Suppressor macrophage treated with lipopolysaccharide for 1 hour (primary cell): ENCODE measurements at regions not wholly inside any gene's neighbourhood (a gene's known extent, or its start where the extent isn't known, plus 50 kb on each side); places are given as distances from the start of the nearest gene placed in this dataset.
"Not testable (repeated sequence)": the region's sequence is repeated elsewhere in the genome, so short reads cannot be mapped to it uniquely, and the experiment has no call there.

Source experiments
- DNase-seq, 3 donors: peaks; one replicate each; pipeline ENCODE4 v3.0.0-alpha.2; 2020 to 2022

- no peak for DNase-seq
Measured at GRCh38 chr14:49106741-49107667, 479.2 kb downstream of the RPS29 start.

DNA sequence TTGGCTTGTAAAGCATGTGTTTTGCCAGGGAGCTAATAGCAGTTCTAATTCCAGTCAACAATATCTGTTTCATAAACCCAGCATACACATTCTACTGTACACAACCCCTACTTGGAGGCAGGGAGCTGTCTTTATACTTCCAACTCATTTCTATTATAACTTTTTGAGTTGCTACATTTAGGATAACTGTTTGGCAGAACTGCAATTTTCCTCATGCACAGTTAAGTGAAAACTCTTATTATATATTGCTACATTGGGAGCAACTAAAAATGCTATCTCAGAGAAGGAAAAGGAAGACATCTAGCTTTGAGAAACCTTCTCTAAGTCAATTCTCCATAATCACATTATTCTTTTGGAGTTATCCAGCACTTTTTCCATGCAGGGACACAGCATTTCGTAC, 480.2 kb downstream of the RPS29 start:
- no peak for DNase-seq

GRCh38 chr14:49105512-49105911, 480.7 kb downstream of the RPS29 start:
- DNase-seq = no peak

DNA sequence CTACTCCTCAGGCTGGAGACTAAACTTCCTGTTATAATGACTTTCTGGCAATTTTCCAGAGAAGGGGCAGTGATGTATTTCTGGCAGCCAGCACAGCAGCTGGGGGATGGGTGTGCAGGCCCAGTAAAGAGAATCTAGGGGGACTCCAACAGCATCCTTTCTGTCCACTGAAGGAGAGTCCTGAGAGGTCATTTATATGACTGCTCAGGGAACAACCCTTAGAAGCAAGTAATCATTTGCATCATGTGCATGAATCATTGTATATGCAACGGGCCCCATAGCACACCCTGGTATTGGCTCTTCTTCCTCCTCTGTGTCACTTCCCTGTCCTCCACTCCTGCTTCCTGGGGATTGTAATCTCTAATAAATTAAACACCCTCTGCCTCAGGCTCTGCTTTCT, 493.8 kb downstream of the RPS29 start:
- no peak for DNase-seq

DNA sequence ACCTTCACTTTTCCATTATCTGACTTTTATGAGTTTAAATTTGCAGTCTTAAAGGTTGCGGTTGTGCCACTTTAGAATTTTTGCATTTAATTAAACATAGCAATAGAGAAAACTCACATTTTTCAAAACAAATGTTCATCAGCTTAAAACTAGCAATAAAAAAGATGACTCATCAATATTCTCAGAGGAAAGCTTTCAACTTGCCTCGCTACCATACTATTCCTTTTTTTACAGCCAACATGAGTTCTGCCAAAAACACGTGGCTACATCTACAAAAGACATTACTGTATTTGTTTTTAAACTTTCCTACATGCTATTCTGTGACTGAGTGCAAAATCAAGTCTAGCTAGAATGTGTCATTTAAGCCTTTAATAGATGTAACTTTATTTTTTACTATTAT, 497.1 kb downstream of the RPS29 start:
- DNase-seq = no peak

- DNase-seq = not testable (repeated sequence)
Measured at GRCh38 chr14:49073292-49073691, 512.9 kb downstream of the RPS29 start.

DNA sequence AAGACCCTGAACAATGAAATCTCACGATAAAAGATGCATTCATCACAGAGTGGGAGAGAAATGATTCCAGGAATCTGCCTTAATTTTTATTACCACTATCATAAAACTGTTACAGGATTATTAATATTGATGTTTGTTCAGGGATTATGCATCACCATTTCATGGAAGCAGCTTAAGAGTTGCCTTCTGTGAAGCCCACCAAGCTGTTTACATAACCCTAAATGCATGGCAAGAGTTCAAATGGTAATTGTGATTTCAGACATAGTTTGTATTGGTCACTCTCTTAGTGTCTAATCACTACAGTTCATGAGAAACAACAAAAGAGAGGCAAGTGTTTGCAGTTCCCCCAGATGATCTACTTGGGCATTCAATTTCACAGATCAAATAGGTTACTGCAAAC, 527.7 kb downstream of the RPS29 start:
- no peak for DNase-seq

- no peak for DNase-seq
Measured at GRCh38 chr14:49057838-49058510, 528.2 kb downstream of the RPS29 start.

- no peak for DNase-seq
Measured at GRCh38 chr14:49056021-49056420, 530.2 kb downstream of the RPS29 start.

- no peak for DNase-seq
Measured at GRCh38 chr14:49052521-49052920, 533.7 kb downstream of the RPS29 start.

DNA sequence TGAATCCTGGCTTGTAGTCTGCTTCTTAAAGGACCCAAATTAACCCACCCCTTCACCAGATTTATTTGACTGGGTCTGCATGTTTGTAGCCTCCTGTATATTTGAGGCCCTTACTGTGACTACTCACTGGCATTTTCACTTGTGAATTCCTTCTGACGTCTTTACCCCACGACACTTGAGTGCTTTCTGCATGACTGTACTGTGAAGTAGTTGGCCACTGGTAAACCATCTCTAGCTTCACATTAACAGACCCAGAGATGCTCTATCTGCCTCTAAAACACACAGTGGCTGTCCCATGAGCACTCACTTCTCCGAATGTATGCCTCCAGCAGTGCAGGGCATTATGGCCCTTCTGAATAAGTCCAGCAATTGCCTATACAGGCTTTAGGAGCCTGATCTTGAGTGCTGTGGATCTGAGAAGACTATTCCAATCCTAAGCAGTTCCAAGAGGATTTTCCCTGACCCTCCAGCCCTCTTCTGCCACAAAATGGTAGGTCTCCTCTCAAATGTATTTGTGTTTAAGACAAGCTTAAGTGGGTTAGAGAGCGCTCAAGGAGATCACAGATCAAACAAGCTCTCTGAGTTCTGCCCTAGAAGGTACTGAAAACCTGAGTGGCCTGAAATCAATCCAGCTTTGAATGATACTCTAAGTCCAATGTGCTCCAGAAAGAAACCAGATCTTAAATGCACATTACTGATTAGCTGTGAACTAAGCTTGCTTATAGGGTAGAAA, 534.7 kb downstream of the RPS29 start:
- DNase-seq = no peak

DNA sequence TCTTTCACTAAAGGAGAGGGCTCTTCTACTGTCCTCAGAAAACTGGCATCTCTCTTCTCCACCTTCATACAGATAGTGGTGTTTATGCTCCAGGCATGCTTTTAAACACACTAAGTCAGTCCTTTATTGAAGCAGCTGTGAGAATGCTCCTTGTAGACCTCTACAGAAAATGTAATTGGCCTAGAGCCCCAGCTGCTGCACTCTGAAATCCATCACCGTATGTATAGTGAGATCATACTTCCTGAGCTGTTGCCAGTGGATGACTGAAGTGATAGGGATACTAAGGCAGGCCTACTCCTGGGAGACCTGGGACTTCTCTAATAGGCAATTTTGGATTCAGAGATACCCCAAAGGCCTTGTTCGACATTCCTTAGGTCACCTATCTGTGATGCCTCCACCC, 535.4 kb downstream of the RPS29 start:
- DNase-seq = no peak

GRCh38 chr14:49049711-49050110, 536.5 kb downstream of the RPS29 start:
- no peak for DNase-seq

DNA sequence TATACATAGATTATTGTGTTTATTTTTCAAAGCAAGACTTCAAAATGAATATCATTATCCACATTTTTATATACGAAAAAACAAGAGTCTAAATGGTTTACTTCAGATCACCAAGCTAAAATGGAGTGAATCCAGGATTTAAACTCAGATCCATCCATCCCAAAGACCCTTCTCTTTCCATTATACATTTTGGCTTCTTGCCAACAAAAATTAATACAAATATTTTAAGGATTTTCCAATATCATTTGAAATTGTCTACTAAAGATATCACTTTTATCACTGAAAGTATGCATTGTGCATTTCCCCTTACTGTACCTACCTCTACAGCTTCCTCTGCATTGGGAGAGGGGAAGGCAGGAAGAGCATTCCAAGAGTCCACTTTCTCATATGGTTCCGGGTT, 541.2 kb downstream of the RPS29 start:
- no peak for DNase-seq

DNA sequence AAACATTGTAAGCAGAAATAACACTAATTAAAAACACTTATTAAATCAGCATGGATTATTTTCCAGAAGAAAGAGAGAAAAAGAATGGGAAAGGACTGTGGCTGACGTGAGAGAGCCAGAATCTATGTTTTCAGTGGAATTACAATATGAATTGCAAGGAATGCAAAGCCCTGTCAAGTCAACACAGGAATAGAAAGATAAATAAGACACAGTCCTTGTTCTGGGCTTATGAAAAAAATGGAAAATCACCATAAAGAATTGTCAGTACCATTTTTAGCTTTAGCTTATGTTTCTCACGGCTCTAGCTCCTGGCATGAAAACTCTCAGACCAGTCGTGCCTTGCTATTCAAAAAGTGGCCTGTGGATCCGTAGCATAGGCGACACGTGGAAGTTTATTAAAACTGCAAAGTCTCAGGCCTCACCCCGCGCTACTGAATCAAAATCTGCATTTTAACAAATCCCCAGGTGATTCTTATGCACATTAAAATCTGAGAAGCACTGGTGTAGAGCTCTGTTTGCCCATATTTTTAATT, 549.1 kb downstream of the RPS29 start:
- DNase-seq = no peak

- no peak for DNase-seq
Measured at GRCh38 chr14:49036266-49036665, 549.9 kb downstream of the RPS29 start.

- no peak for DNase-seq
Measured at GRCh38 chr14:49033131-49033530, 553.0 kb downstream of the RPS29 start.

DNA sequence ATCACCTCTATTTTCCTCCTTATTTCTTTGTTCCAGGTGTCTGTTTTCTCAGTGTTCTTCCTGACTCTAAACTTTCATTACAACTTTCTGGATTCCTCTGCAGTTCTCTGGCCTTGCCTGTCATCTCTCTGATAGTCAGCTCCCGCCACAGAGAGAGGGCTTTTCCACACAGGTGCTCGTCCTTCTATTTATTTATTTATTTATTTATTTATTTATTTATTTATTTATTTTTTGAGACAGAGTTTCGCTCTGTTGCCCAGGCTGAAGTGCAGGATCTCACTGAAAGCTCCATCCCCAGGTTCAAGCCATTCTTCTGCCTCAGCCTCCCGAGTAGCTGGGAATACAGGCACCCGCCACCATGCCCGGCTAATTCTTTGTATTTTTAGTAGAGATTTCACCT, 554.5 kb downstream of the RPS29 start:
- DNase-seq = not testable (repeated sequence)

DNA sequence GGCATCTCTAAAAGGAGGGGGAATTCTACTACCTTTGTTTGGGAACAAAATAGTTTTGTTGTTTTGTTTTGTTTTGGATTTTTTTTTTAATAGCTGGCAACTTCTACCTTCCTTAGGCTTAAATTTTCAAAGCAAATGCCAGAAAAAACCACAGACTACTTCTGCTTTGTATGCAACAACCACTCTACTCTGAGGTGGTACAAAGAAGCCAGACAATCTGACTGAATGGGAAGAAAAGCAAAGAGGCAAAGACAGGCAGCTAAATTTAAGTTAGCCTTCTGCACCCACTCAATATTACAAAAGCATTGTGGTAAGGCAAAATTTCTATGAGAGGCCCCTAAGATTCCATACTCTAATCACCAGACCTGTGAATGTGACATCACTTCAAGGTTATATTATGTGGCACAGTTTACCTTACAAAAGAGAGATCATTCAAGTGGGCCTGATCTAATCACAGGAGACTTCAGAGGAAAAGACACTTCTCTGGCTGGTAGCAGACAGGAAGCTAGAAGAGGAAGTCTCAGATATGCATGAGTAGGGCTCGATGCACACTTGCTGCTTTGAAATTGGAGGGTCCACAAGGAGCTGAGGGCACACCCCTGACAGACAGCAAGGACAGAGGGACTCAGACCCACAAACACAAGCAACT, 566.6 kb downstream of the RPS29 start:
- DNase-seq = no peak

DNA sequence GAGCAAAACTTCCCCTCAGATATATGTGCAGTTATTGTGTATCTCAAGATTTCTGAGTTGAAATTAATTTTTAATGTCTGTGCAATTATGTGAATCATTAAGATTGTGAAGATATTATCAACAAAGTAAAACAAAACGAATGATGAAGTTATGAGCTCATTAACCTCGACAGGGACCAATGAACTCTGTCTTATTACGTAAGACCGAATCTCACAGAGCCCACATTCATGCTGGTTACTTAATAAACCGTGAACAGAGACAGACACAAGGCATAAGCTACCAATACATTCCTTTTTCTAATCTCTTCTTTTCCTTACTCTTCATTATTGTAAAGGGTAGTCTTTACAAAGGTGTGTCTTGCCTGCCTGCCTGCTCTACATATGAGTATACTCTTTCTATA, 568.7 kb downstream of the RPS29 start:
- DNase-seq = no peak

- no peak for DNase-seq
Measured at GRCh38 chr14:49016381-49016780, 569.8 kb downstream of the RPS29 start.

GRCh38 chr14:49014476-49014875, 571.7 kb downstream of the RPS29 start:
- DNase-seq = no peak

DNA sequence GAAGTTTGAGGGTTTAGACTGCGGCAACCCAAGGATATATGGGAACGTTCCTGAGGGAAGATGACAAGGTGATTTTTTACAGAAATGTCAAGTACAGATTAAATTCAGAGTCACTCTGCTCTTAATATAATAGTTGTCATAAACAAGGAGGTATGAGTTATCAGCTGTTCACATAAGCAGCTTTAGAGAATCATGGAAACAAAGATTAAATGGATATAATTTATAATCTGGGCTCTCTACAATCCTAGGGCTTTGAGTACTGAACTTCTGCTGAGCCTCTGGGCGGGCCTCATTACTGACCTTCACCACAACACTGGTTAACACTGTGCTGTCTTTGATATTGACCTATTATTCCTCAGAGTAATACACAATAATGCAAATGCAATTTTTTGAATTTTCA, 577.8 kb downstream of the RPS29 start:
- no peak for DNase-seq
